ENCODE measurements at regions not wholly inside any gene's neighbourhood (a gene's known extent, or its start where the extent isn't known, plus 50 kb on each side); places are given as distances from the start of the nearest gene placed in this dataset.

- no peak overlapping the region for H3K4me2 ChIP-seq (ENCODE audit: low read length)
- no peak overlapping the region for H3K27ac ChIP-seq (ENCODE audit: low read depth, low read length)
- no peak overlapping the region for H2AFZ ChIP-seq (ENCODE audit: low read depth, low read length, poor library complexity, severe bottlenecking)
- no peak overlapping the region for H3K4me3 ChIP-seq (replicated peaks in 1 of 2; ENCODE audit: low read depth in 1 of 2, low read length in 2 of 2)
- no peaks in the 10 kb centered on the region for H3K9me2 ChIP-seq (ENCODE audit: insufficient read depth)
- no peak for TF ChIP-seq POLR2A (IDR thresholded peaks at IDR 0.05; ENCODE audit: borderline replicate concordance, extremely low read depth, insufficient read depth, insufficient read length)
- no peak for TF ChIP-seq ZBTB33 (IDR thresholded peaks at IDR 0.05; ENCODE audit: extremely low read depth, insufficient replicate concordance, low read length)
- no TSS peak for BruUV-seq (replicated peaks)
- intact Hi-C loops (cut with micrococcal nuclease): no loop called here
- ATAC-seq (no peak), DNase-seq (ENCODE audit: low read depth, low spot score) (no peak)
- CTCF ChIA-PET: no interaction called here
- H4K20me1 ChIP-seq (ENCODE audit: insufficient read depth): no peaks in the 10 kb centered on the region
- no peaks in the 10 kb centered on the region for H3K4me1 ChIP-seq (ENCODE audit: control insufficient read depth in 1 of 2, insufficient read depth in 2 of 2, low read length in 2 of 2)
- H3K79me2 ChIP-seq (ENCODE audit: insufficient read depth, low read length): no peaks in the 10 kb centered on the region
- POLR2A ChIA-PET: no interaction called here
- H3K9ac ChIP-seq (ENCODE audit: low read length): no peak overlapping the region
- no peaks in the 10 kb centered on the region for H3K27me3 ChIP-seq (ENCODE audit: insufficient read depth, low read length)
- RAD21 ChIA-PET (ENCODE audit: low non-redundant PET in 1 of 2, low total read pairs in 2 of 2, uncharacterized antibody in 2 of 2, unreplicated experiment in 2 of 2): no interaction called here
- H3K36me3 ChIP-seq (ENCODE audit: control insufficient read depth in 1 of 2, insufficient read depth in 2 of 2, low read length in 2 of 2): no peaks in the 10 kb centered on the region
- H3K9me3 ChIP-seq (ENCODE audit: control insufficient read depth in 1 of 2, insufficient read depth in 1 of 2, low read depth in 1 of 2, low read length in 2 of 2): no peaks in the 10 kb centered on the region; a peak in 1 of 4 replicates
Observed at GRCh38 chr14:104239861-104240301, 101.5 kb downstream of the KIF26A start.

GRCh38 chr14:104240434-104241157, 102.2 kb downstream of the KIF26A start:
- DNase-seq (ENCODE audit: low read depth, low spot score) (no peak), ATAC-seq (no peak)
- Histone ChIP-seq H3K36me3 (ENCODE audit: control insufficient read depth in 1 of 2, insufficient read depth in 2 of 2, low read length in 2 of 2) (no peaks in the 10 kb centered on the region), H3K4me1 (ENCODE audit: control insufficient read depth in 1 of 2, insufficient read depth in 2 of 2, low read length in 2 of 2) (no peaks in the 10 kb centered on the region), H3K27me3 (ENCODE audit: insufficient read depth, low read length) (no peaks in the 10 kb centered on the region), H3K27ac (ENCODE audit: low read depth, low read length) (no peak overlapping the region), H3K4me3 (replicated peaks in 1 of 2; ENCODE audit: low read depth in 1 of 2, low read length in 2 of 2) (no peak overlapping the region), H2AFZ (ENCODE audit: low read depth, low read length, poor library complexity, severe bottlenecking) (no peak overlapping the region), H4K20me1 (ENCODE audit: insufficient read depth) (no peaks in the 10 kb centered on the region), H3K4me2 (ENCODE audit: low read length) (no peak overlapping the region), H3K9ac (ENCODE audit: low read length) (no peak overlapping the region), H3K9me2 (ENCODE audit: insufficient read depth) (no peaks in the 10 kb centered on the region), H3K79me2 (ENCODE audit: insufficient read depth, low read length) (no peaks in the 10 kb centered on the region), H3K9me3 (ENCODE audit: control insufficient read depth in 1 of 2, insufficient read depth in 1 of 2, low read depth in 1 of 2, low read length in 2 of 2) (no peaks in the 10 kb centered on the region; a peak in 1 of 4 replicates)
- intact Hi-C loops (cut with micrococcal nuclease): no loop called here
- ChIA-PET CTCF (no interaction called here), RAD21 (ENCODE audit: low non-redundant PET in 1 of 2, low total read pairs in 2 of 2, uncharacterized antibody in 2 of 2, unreplicated experiment in 2 of 2) (no interaction called here), POLR2A (no interaction called here)
- BruUV-seq (replicated peaks): no TSS peak
- TF ChIP-seq SP1 (IDR thresholded peaks at IDR 0.05; ENCODE audit: low read depth): no peak
- no peak for TF ChIP-seq CEBPB (IDR thresholded peaks at IDR 0.05; ENCODE audit: low read depth)
- TF ChIP-seq TCF7L2 (IDR thresholded peaks at IDR 0.05; ENCODE audit: borderline replicate concordance, extremely low read depth, insufficient read depth, insufficient read length): no peak
- no peak for TF ChIP-seq EGR1 (IDR thresholded peaks at IDR 0.05; ENCODE audit: low read depth)
- TF ChIP-seq REST (IDR thresholded peaks at IDR 0.05; ENCODE audit: low read depth): no peak
- TF ChIP-seq EZH2phosphoT487 (IDR thresholded peaks at IDR 0.05; ENCODE audit: borderline replicate concordance): no peak
- no peak for TF ChIP-seq ZFX (IDR thresholded peaks at IDR 0.05)
- no peak for TF ChIP-seq CBX3 (IDR thresholded peaks at IDR 0.05; ENCODE audit: low read depth)
- TF ChIP-seq RAD21 (IDR thresholded peaks at IDR 0.05; ENCODE audit: low read depth): no peak
- TF ChIP-seq MAX (IDR thresholded peaks at IDR 0.05): no peak
- TF ChIP-seq ZNF274 (IDR thresholded peaks at IDR 0.05; ENCODE audit: low read depth, low read length): no peak
- TF ChIP-seq POLR2AphosphoS5 (IDR thresholded peaks at IDR 0.05; ENCODE audit: low read depth, low read length): no peak
- no peak for TF ChIP-seq YY1 (IDR thresholded peaks at IDR 0.05; ENCODE audit: extremely low read depth, insufficient replicate concordance, low read depth, low read length)
